Liver (tissue), 8 donors: ENCODE measurements at regions not wholly inside any gene's neighbourhood (a gene's known extent, or its start where the extent isn't known, plus 50 kb on each side); places are given as distances from the start of the nearest gene placed in this dataset.

ENCODE experiments used
- DNase-seq: peaks from one replicate; pipeline ENCODE4 v3.0.0-alpha.2; 2017; ENCODE audit warnings: low spot score
- H3K27ac ChIP-seq, 2 donors: one replicate each; pipeline ENCODE4 v1.7.0; 2013; ENCODE audit warnings: inconsistent platforms in 2 of 2, low read length in 2 of 2, control low read depth in 1 of 2, low read depth in 1 of 2, mild to moderate bottlenecking in 1 of 2
- H3K27me3 ChIP-seq, 4 donors: one replicate each; pipeline versions ENCODE4 v1.6.1 to v1.7.0; 2013; ENCODE audit warnings: low read length in 3 of 4, inconsistent platforms in 1 of 4, mild to moderate bottlenecking in 1 of 4, moderate library complexity in 1 of 4; ENCODE audit not compliant: control insufficient read depth in 4 of 4, insufficient read depth in 4 of 4
- H3K36me3 ChIP-seq, 4 donors: one replicate each; pipeline versions ENCODE4 v1.6.1 to v1.7.0; 2013; ENCODE audit warnings: low read length in 3 of 4, mild to moderate bottlenecking in 3 of 4, low read depth in 1 of 4, moderate library complexity in 1 of 4; ENCODE audit not compliant: control insufficient read depth in 4 of 4, insufficient read depth in 3 of 4
- H3K4me1 ChIP-seq, 4 donors: one replicate each; pipeline versions ENCODE4 v1.6.1 to v1.7.0; 2013; ENCODE audit warnings: low read length in 3 of 4, mild to moderate bottlenecking in 3 of 4, moderate library complexity in 1 of 4; ENCODE audit not compliant: control insufficient read depth in 4 of 4, insufficient read depth in 4 of 4
- H3K4me3 ChIP-seq, 3 donors: one replicate each; pipeline versions ENCODE4 v1.6.1 to v1.7.0; 2013; ENCODE audit warnings: low read length in 3 of 3, control low read depth in 1 of 3, low read depth in 1 of 3, mild to moderate bottlenecking in 1 of 3
- H3K9ac ChIP-seq, 2 donors: one replicate each; pipeline ENCODE4 v1.7.0; 2013; ENCODE audit warnings: low read length in 2 of 2, mild to moderate bottlenecking in 2 of 2, moderate library complexity in 2 of 2, control low read depth in 1 of 2, low read depth in 1 of 2
- H3K9me3 ChIP-seq, 4 donors: one replicate each; pipeline versions ENCODE4 v1.6.1 to v1.7.0; 2013; ENCODE audit warnings: low read length in 3 of 4; ENCODE audit not compliant: control insufficient read depth in 4 of 4
- EGR1 ChIP-seq, 2 donors: IDR thresholded peaks; 2 replicates each; pipeline ENCODE4 v1.6.1; 2016 to 2018; ENCODE audit warnings: antibody characterized with exemption in 2 of 2, low read depth in 2 of 2
- FOXA1 ChIP-seq: IDR thresholded peaks from 2 replicates; pipeline ENCODE4 v1.6.1; 2016; ENCODE audit warnings: antibody characterized with exemption
- FOXA2 ChIP-seq: IDR thresholded peaks from 2 replicates; pipeline ENCODE4 v1.6.1; 2016; ENCODE audit warnings: antibody characterized with exemption
- GABPA ChIP-seq, 2 donors: IDR thresholded peaks in 1 of 2; conservative IDR thresholded peaks in 1 of 2; 2 replicates each; pipeline ENCODE4 v1.6.1; 2016; ENCODE audit warnings: antibody characterized with exemption in 2 of 2, mild to moderate bottlenecking in 1 of 2, moderate library complexity in 1 of 2
- HNF4A ChIP-seq, 2 donors: conservative IDR thresholded peaks; 2 replicates each; pipeline ENCODE4 v1.6.1; 2016; ENCODE audit warnings: antibody characterized with exemption in 2 of 2, mild to moderate bottlenecking in 2 of 2
- HNF4G ChIP-seq: IDR thresholded peaks from 2 replicates; pipeline ENCODE4 v1.6.1; 2016; ENCODE audit warnings: antibody characterized with exemption
- JUND ChIP-seq, 2 donors: IDR thresholded peaks; 2 replicates each; pipeline ENCODE4 v1.6.1; 2016; ENCODE audit warnings: antibody characterized with exemption in 2 of 2
- RAD21 ChIP-seq, 2 donors: IDR thresholded peaks; 2 replicates each; pipeline ENCODE4 v1.6.1; 2016; ENCODE audit warnings: antibody characterized with exemption in 2 of 2, mild to moderate bottlenecking in 2 of 2
- RXRA ChIP-seq, 2 donors: IDR thresholded peaks; 2 replicates each; pipeline ENCODE4 v1.6.1; 2017 to 2018; ENCODE audit warnings: antibody characterized with exemption in 2 of 2, mild to moderate bottlenecking in 1 of 2
- SP1 ChIP-seq: IDR thresholded peaks from 2 replicates; pipeline ENCODE4 v1.6.1; 2018; ENCODE audit warnings: antibody characterized with exemption, mild to moderate bottlenecking
- TAF1 ChIP-seq: conservative IDR thresholded peaks from 2 replicates; pipeline ENCODE4 v1.6.1; 2016; ENCODE audit warnings: antibody characterized with exemption, mild to moderate bottlenecking
- YY1 ChIP-seq: IDR thresholded peaks from 2 replicates; pipeline ENCODE4 v1.6.1; 2016; ENCODE audit warnings: antibody characterized with exemption, mild to moderate bottlenecking
- WGBS: extraction: QIAGEN DNeasy Blood & Tissue Kit; methylation state at CpG from one replicate; pipeline ENCODE4 v1.1.7; 2013; 5-methylcytosine and 5-hydroxymethylcytosine counted together
- TF ChIP-seq, protein P1 (sequence below): IDR thresholded peaks from 2 replicates; pipeline ENCODE4 v1.6.1; 2016; ENCODE audit warnings: antibody characterized with exemption, mild to moderate bottlenecking
- TF ChIP-seq, protein P2 (sequence below): IDR thresholded peaks from 2 replicates; pipeline ENCODE4 v1.6.1; 2016; ENCODE audit warnings: antibody characterized with exemption
- TF ChIP-seq, protein P3 (sequence below): IDR thresholded peaks from 2 replicates; pipeline ENCODE4 v1.6.1; 2016; ENCODE audit warnings: antibody characterized with exemption
- TF ChIP-seq, protein P4 (sequence below): fragments of 150-350 bp; IDR thresholded peaks from 2 replicates; pipeline ENCODE4 v1.5.1; 2017; ENCODE audit warnings: improper control_type of control experiment, low read depth, low read length; ENCODE audit not compliant: missing input control
- donor health status: healthy.
- donor health status: healthy.
- donor health status: healthy.
- donor health status: healthy.
- donor health status: healthy.

DNA sequence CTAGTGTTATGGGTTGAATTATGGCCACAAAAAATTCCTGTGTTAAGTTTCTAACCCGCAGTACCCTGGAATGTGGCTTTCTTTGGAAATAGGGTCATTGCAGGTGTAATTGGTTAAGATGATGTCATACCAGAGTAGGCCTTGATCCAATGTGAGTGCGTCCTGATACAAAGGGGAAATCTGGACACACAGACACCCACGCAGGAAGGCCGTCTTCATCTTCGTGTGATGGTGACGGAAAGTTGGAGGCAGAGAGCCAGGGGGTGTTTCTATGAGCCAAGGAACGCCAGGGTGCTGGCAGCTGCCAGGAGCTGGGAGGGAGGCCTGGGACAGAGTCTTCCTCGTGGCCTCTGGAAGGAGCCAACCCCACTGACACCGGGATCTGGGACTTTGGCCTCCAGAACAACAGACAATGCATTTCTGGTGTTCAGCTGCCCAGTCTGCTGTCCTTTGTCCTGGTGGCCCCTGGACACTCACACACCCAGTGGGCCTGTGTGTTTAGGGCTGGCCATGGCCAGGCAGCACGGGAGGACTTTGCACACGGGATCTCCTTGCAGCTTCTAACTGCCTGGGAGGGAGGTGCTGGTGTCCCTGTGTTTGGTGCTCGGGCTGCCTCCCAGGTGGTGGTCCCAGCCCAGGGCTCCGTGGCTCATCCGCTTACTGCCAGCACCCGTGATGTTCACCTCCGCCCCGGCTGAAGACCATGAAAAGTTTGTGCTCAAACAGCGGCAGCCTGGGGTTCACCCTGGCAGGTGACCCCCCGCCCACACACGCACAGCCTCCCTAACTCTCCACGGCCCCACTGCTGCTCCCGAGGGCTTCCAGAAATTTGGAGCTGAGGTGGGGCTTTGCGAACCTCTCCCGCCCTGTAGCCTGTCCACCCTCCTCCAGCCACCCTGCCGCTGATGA lies 53.4 kb upstream of the GATA5 start:
- WGBS: 65% methylated on average over 25 of the region's 25 CpGs
- no peak for TF ChIP-seq TAF1
- no peak for TF ChIP-seq RXRA (IDR thresholded peaks at IDR 0.05)
- TF ChIP-seq, protein P1, sequence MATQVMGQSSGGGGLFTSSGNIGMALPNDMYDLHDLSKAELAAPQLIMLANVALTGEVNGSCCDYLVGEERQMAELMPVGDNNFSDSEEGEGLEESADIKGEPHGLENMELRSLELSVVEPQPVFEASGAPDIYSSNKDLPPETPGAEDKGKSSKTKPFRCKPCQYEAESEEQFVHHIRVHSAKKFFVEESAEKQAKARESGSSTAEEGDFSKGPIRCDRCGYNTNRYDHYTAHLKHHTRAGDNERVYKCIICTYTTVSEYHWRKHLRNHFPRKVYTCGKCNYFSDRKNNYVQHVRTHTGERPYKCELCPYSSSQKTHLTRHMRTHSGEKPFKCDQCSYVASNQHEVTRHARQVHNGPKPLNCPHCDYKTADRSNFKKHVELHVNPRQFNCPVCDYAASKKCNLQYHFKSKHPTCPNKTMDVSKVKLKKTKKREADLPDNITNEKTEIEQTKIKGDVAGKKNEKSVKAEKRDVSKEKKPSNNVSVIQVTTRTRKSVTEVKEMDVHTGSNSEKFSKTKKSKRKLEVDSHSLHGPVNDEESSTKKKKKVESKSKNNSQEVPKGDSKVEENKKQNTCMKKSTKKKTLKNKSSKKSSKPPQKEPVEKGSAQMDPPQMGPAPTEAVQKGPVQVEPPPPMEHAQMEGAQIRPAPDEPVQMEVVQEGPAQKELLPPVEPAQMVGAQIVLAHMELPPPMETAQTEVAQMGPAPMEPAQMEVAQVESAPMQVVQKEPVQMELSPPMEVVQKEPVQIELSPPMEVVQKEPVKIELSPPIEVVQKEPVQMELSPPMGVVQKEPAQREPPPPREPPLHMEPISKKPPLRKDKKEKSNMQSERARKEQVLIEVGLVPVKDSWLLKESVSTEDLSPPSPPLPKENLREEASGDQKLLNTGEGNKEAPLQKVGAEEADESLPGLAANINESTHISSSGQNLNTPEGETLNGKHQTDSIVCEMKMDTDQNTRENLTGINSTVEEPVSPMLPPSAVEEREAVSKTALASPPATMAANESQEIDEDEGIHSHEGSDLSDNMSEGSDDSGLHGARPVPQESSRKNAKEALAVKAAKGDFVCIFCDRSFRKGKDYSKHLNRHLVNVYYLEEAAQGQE: no peak
- no peak for TF ChIP-seq HNF4A (conservative IDR thresholded peaks at IDR 0.05)
- TF ChIP-seq RAD21 (IDR thresholded peaks at IDR 0.05): no peak
- no peak for TF ChIP-seq HNF4G
- no peak for TF ChIP-seq EGR1 (IDR thresholded peaks at IDR 0.05; ENCODE audit: low read depth in 2 of 2)
- no peak for TF ChIP-seq FOXA1
- no peak for TF ChIP-seq GABPA (IDR thresholded peaks at IDR 0.05 in 1 of 2, conservative IDR thresholded peaks at IDR 0.05 in 1 of 2)
- H3K9ac ChIP-seq: no peak overlapping the region
- H3K36me3 ChIP-seq: no peaks in the 10 kb centered on the region
- H3K27me3 ChIP-seq: peaks cover 0 to 18% (median 5%) of the 10 kb centered on the region in 4 donors
- H3K9me3 ChIP-seq: no peaks in the 10 kb centered on the region
- no peak overlapping the region for H3K27ac ChIP-seq
- no peak for DNase-seq
- no peak overlapping the region for H3K4me3 ChIP-seq
- H3K4me1 ChIP-seq: no peaks in the 10 kb centered on the region

DNA sequence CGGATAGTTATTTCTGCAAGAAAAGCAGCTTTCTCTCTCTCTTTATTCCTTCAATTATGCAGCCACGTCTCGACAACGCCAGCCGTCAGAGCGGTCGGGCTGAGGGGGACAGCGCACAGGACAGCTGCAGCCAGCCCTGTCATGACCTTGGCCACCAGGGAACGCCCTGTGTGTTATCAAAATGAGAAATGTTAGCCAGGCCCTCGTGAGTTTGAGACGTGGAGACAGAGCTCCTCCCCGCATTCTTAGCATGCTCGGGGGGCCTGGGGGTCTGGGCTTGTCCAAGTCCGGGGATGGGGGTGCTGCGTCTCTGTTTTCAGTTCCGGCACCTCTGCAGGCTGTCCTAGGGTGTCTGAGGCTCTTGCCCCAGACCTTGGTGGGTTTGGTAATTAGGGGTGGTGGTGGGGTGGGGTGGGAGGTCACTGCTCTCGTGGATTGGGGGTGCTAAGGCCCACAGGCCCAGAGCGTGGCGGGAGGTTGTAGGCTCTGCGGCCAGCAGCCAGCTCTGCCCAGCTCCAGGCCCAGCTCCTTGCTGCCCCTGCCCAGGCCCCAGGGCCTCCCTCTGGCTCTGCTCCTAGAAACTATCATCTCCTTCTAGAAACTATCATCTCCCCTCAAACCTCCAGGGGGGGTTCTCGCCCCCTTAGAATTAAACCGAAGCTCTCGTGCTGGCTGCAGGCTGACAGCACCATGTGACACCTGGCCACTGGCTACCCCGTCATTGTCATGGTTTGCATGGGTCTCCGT lies 54.3 kb upstream of the GATA5 start:
- H3K27me3 ChIP-seq: peaks cover 0 to 11% (median 5%) of the 10 kb centered on the region in 4 donors

More for the DNA sequence above, 54.3 kb upstream of the GATA5 start:
- Histone ChIP-seq H3K9ac (no peak overlapping the region), H3K27ac (no peak overlapping the region), H3K36me3 (no peaks in the 10 kb centered on the region), H3K4me1 (no peaks in the 10 kb centered on the region), H3K4me3 (no peak overlapping the region), H3K9me3 (no peaks in the 10 kb centered on the region)
- no peak for DNase-seq
- TF ChIP-seq HNF4A (conservative IDR thresholded peaks at IDR 0.05) (no peak), JUND (IDR thresholded peaks at IDR 0.05) (no peak), GABPA (IDR thresholded peaks at IDR 0.05 in 1 of 2, conservative IDR thresholded peaks at IDR 0.05 in 1 of 2) (no peak), TAF1 (no peak), YY1 (no peak), SP1 (no peak), EGR1 (IDR thresholded peaks at IDR 0.05; ENCODE audit: low read depth in 2 of 2) (no peak), FOXA2 (no peak), HNF4G (no peak), RAD21 (IDR thresholded peaks at IDR 0.05) (no peak)
- TF ChIP-seq, protein P2, sequence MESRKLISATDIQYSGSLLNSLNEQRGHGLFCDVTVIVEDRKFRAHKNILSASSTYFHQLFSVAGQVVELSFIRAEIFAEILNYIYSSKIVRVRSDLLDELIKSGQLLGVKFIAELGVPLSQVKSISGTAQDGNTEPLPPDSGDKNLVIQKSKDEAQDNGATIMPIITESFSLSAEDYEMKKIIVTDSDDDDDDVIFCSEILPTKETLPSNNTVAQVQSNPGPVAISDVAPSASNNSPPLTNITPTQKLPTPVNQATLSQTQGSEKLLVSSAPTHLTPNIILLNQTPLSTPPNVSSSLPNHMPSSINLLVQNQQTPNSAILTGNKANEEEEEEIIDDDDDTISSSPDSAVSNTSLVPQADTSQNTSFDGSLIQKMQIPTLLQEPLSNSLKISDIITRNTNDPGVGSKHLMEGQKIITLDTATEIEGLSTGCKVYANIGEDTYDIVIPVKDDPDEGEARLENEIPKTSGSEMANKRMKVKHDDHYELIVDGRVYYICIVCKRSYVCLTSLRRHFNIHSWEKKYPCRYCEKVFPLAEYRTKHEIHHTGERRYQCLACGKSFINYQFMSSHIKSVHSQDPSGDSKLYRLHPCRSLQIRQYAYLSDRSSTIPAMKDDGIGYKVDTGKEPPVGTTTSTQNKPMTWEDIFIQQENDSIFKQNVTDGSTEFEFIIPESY: no peak
- TF ChIP-seq, protein P1: no peak
- TF ChIP-seq, protein P3, sequence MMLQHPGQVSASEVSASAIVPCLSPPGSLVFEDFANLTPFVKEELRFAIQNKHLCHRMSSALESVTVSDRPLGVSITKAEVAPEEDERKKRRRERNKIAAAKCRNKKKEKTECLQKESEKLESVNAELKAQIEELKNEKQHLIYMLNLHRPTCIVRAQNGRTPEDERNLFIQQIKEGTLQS: no peak
- TF ChIP-seq, protein P4, sequence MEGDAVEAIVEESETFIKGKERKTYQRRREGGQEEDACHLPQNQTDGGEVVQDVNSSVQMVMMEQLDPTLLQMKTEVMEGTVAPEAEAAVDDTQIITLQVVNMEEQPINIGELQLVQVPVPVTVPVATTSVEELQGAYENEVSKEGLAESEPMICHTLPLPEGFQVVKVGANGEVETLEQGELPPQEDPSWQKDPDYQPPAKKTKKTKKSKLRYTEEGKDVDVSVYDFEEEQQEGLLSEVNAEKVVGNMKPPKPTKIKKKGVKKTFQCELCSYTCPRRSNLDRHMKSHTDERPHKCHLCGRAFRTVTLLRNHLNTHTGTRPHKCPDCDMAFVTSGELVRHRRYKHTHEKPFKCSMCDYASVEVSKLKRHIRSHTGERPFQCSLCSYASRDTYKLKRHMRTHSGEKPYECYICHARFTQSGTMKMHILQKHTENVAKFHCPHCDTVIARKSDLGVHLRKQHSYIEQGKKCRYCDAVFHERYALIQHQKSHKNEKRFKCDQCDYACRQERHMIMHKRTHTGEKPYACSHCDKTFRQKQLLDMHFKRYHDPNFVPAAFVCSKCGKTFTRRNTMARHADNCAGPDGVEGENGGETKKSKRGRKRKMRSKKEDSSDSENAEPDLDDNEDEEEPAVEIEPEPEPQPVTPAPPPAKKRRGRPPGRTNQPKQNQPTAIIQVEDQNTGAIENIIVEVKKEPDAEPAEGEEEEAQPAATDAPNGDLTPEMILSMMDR: no peak
- WGBS: 56% methylated on average over 25 of the region's 25 CpGs
